Hepatic stellate cell (primary cell): ENCODE measurements at regions not wholly inside any gene's neighbourhood (a gene's known extent, or its start where the extent isn't known, plus 50 kb on each side); places are given as distances from the start of the nearest gene placed in this dataset.

Experiments used
- DNase-seq: peaks from one replicate; pipeline ENCODE4 v3.0.0; 2011; ENCODE audit warnings: low spot score

GRCh38 chr2:149915151-149915550 is 327.6 kb upstream of the MMADHC start:
- DNase-seq, result no peak

GRCh38 chr2:149908726-149909683 is 321.4 kb upstream of the MMADHC start:
- no peak for DNase-seq

GRCh38 chr2:149906886-149907285 is 319.3 kb upstream of the MMADHC start:
- DNase-seq, result no peak

DNA sequence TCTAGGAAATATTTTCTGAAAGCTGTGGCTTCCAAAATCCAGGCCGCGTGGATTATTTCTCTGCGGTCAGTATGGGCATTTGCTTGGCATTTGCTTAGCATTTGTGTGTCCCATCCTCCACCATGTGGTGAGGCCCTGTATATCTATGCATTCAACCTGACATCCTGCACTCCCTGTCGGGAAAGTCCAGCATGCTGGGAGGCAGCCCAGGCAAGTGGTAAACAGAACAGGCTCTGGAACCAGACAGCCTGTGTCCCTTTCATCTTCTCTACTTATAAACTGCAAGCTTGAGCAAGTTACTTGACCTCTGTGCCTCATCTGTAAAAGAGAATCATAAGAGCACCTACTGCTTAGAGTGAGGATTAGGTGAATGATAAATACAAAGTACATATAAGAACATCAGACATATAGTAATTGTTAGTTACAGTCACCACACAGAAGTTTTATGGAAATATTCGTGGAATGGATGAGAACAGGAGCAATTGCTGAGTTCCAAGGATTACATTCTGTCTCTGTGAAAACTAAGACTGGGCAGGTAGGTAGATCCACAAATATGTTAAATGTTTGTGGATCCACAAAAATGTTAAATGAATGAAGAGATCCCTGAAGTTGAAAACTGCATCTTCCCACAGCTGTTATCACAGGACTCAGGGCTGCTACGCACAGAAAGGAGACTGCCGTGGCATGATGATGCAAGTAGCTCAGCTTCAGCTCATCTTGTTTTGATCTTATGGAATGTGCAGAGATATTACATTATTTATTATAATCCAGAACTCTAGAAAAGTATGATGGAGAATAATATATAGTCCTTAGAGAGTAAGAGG is 317.0 kb upstream of the MMADHC start:
- DNase-seq, result no peak

- DNase-seq, result no peak
Measured at GRCh38 chr2:149903626-149904025, 316.1 kb upstream of the MMADHC start.

- DNase-seq, result no peak
Measured at GRCh38 chr2:149902081-149902480, 314.5 kb upstream of the MMADHC start.

DNA sequence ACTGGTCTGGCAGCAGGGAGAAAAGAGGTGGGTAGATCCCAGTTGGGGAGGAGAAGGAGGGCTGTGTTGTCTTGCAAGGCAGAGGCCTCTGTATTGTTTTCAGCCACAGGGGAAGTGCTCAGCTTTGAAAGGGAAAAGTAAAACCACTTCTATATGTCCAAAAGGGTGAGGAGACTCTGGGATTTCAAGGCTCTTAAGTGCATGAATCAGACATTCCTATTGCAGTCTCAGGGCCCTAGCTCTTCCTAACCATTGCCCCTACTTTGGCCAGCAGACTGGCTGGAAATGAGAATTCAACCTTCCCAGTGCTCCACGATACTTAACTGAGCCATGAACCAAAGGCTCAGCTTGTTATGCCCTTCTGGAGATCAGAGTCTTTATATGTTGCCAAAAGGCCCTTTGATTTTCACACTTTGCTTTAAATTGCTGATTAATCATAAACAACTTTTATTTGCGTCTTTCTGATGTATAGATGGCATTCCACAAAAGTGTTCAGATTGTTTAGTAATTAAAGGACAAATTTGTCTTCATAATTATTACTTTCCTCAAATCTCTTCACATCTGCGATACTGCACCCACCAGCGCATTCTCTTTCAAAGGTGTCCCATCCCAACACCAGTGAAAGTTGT is 313.8 kb upstream of the MMADHC start:
- no peak for DNase-seq

- no peak for DNase-seq
Measured at GRCh38 chr2:149899390-149899789, 311.8 kb upstream of the MMADHC start.

DNA sequence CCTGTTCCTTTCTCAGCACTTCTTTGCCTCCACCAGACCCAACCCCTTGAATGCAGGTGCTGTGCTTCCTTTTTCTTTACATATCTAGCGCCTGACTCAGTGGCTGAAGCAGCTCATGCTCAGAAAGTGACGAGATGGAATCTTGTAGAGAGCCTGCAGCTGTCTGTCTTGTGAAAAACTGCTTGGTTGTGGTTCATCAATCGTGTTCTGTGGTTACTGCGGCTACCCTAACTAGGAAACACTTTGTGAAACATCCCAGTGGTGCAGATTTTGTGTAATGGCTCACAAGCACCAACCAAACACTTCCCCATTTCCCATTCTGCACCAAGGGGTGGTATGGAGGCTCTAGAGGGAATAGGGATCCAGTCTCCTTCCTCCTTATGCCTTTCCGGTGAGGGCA is 307.2 kb upstream of the MMADHC start:
- no peak for DNase-seq

DNA sequence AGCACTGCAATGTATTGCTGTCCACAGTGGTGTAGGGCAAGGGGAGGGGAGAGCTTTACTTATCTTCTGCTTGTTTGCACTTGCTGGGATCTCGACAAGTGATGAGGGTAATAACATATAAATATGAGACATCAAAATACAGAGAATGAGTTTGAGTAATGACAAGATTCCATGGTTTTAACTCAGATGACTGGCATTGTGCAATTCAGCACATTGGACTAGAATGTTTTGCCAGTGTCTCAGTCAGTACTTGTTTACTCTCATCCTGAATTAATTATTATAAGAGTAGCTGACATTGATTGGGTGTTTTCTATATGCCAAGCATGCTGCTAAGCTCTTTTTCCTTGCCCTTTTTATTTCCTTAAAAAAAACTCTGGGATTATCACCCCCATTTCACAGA is 306.7 kb upstream of the MMADHC start:
- no peak for DNase-seq

DNA sequence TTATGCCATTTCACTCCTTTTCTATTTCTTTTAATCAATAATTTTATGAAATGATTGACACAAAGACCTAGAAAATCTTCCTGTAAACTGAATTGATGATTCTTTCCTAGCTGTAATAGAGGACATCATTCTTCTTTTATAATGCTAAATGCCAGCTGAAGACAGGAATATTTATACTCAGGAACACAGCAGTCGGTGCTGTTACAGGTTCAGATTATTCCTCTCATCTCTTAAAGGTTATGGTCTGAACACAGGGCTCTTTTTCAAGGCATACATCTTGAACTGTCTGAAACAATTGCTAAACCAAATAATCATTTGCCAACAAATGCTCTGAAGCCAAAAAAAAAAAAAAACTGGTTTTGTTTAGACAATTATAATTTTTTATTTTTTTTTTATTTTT is 305.0 kb upstream of the MMADHC start:
- no peak for DNase-seq

- no peak for DNase-seq
Measured at GRCh38 chr2:149885946-149886345, 298.4 kb upstream of the MMADHC start.

GRCh38 chr2:149885468-149885867 is 297.9 kb upstream of the MMADHC start:
- no peak for DNase-seq

GRCh38 chr2:149884871-149885270 is 297.3 kb upstream of the MMADHC start:
- DNase-seq, result no peak

DNA sequence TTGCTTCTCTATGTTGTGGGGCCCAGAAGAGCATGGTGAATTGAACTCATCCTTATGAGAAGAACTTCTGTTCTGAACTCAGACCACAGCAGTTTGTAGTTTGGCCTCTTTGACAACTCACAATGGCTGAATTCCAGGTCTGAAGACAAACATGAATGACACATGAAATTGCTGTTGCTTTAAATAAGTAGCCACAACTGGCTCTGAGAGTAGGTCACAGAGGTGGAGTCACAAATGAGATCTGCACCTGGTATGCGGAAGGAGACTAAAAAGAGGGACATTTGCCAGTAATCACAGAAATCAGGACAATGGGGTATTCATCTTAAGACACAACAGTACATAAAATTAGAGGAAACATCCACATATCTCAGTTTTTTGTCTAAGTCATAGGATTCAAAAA is 290.3 kb upstream of the MMADHC start:
- no peak for DNase-seq

GRCh38 chr2:149877074-149877473 is 289.5 kb upstream of the MMADHC start:
- no peak for DNase-seq

GRCh38 chr2:149873936-149874335 is 286.4 kb upstream of the MMADHC start:
- no peak for DNase-seq

DNA sequence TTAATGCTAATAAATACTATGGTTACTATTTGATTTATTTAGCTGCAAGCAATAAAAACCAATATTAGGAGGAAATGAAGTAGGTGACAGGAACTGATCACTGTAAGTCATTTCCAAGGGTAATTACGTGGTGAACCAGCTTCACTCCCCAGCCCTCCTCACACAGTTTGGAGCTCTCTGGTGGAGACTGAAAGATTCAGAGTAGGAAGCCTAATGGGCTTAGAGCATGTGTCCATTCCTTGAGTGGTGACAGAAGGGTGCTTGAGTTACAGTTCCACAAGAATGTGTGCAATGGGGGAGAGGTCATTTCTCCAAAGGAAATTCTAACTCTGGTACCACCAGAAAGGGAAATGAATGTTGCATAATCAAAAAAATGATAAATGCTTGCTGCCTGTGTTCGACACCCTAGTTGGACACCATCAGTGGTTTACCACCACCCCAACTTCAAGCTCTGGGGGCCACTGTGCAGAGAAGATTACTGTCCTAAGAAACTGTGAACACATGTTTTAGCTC is 285.1 kb upstream of the MMADHC start:
- DNase-seq, result no peak

GRCh38 chr2:149872041-149872440 is 284.5 kb upstream of the MMADHC start:
- no peak for DNase-seq

DNA sequence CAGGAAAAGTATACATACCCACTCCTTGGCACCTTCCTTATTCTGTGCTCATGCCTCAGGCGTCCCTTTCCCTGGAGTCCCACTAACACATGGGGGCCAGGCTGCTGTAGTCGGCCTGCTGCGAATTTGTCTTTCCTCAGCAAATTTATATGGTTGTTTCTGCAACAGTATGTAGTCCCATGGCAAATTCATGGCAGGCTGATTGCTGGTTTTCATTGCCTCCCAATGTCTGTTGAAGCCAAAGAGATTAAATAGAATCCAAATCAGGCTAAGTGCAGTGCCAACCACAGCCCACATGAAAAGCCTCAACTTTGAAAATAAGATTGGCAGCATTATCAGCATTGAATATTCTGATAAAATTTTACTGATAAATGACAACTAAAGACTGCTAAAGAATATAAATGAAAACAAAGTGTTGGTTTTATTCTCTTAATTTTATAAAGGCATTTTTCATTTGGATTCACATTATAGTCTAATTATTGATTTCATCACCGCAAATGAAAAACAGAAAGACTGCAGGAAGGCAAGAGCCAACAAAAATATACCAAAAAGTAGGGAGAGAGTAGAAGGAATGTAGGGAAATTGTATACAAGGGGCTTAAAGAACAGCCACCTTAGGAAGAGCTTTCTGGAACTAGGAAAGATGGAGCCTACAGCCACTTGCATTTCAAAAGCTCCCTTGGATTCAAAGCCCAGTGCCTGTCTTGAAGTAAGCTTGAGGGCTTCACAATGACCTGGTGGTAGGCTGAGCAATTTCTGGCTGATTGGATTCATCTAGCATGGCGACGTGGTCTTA is 283.7 kb upstream of the MMADHC start:
- no peak for DNase-seq

GRCh38 chr2:149863227-149863626 is 275.7 kb upstream of the MMADHC start:
- no peak for DNase-seq

GRCh38 chr2:149861034-149861433 is 273.5 kb upstream of the MMADHC start:
- DNase-seq, result no peak
